H1 (cell line): ENCODE measurements at regions not wholly inside any gene's neighbourhood (a gene's known extent, or its start where the extent isn't known, plus 50 kb on each side); places are given as distances from the start of the nearest gene placed in this dataset.

Source experiments
- CTCF ChIA-PET: fragments of 300-600 bp; sonication (Branson Sonifier 250); formaldehyde crosslinking; loops from one replicate; lab custom pipeline; 2021; ENCODE audit not compliant: partially characterized antibody; lab: Charles Lee
- POLR2A ChIA-PET: fragments of 300-600 bp; sonication (Branson Sonifier 250); formaldehyde crosslinking; loops from one replicate; lab custom pipeline; 2021; ENCODE audit warnings: inconsistent platforms; ENCODE audit not compliant: partially characterized antibody; lab: Charles Lee
- DNase-seq, 2 experiments: peaks; one replicate each; pipeline versions ENCODE4 v3.0.0 to v3.0.0-alpha.2; 2010 to 2022; ENCODE audit warnings: low spot score in 2 of 2, low read depth in 1 of 2, mixed read lengths in 1 of 2
- FAIRE-seq: peaks from 2 replicates; lab custom pipeline; 2011; peaks lifted over from hg19 to GRCh38; lab: Jason Lieb, UNC
- H2AFZ ChIP-seq: 2 replicates; pipeline ENCODE4 v1.8.1; 2012; ENCODE audit warnings: low read length, inconsistent platforms
- H2AK5ac ChIP-seq: 2 replicates; pipeline ENCODE4 v1.6.1; 2013; ENCODE audit warnings: low read depth, low read length
- H2BK120ac ChIP-seq: replicated peaks from 2 replicates; pipeline ENCODE3; 2013; ENCODE audit warnings: low read depth, low read length, inconsistent platforms
- H2BK12ac ChIP-seq: 2 replicates; pipeline ENCODE4 v1.6.1; 2013; ENCODE audit warnings: low read depth, low read length
- H2BK15ac ChIP-seq: 2 replicates; pipeline ENCODE4 v1.6.1; 2013; ENCODE audit warnings: low read length
- H2BK20ac ChIP-seq: 2 replicates; pipeline ENCODE4 v1.6.1; 2013; ENCODE audit warnings: low read length
- H2BK5ac ChIP-seq: 2 replicates; pipeline ENCODE4 v1.6.1; 2013; ENCODE audit warnings: low read depth, low read length
- H3K14ac ChIP-seq: 2 replicates; pipeline ENCODE4 v1.6.1; 2013; ENCODE audit warnings: inconsistent platforms; ENCODE audit not compliant: insufficient read length
- H3K18ac ChIP-seq: 2 replicates; pipeline ENCODE4 v1.6.1; 2013; ENCODE audit warnings: low read length; ENCODE audit errors: extremely low read depth
- H3K23ac ChIP-seq: 2 replicates; pipeline ENCODE4 v1.6.1; 2013; ENCODE audit warnings: inconsistent platforms; ENCODE audit not compliant: insufficient read length
- H3K23me2 ChIP-seq: 2 replicates; pipeline ENCODE4 v1.6.1; 2013; ENCODE audit warnings: low read depth, low read length
- H3K27ac ChIP-seq: 2 replicates; pipeline ENCODE4 v1.6.1; 2011; ENCODE audit warnings: low read depth, low read length, inconsistent platforms
- H3K27me3 ChIP-seq, 4 experiments: replicated peaks in 1 of 4; 1 replicate in 1 of 4; 2 replicates in 3 of 4; pipeline versions ENCODE4 v1.6.1 to v1.8.1; 2011 to 2013; ENCODE audit warnings: low read length in 3 of 4, mild to moderate bottlenecking in 3 of 4, inconsistent platforms in 2 of 4, mixed read lengths in 2 of 4, moderate library complexity in 1 of 4; ENCODE audit not compliant: control insufficient read depth in 3 of 4, insufficient read depth in 3 of 4; ENCODE audit errors: extremely low read depth in 1 of 4
- H3K36me3 ChIP-seq, 4 experiments: 2 replicates each; pipeline versions ENCODE4 v1.6.1 to v1.8.1; 2011 to 2013; ENCODE audit warnings: mild to moderate bottlenecking in 4 of 4, low read length in 3 of 4, moderate library complexity in 2 of 4, control low read depth in 1 of 4, inconsistent platforms in 1 of 4; ENCODE audit not compliant: insufficient read depth in 4 of 4, control insufficient read depth in 2 of 4
- H3K4ac ChIP-seq: replicated peaks from 2 replicates; pipeline ENCODE3; 2013; ENCODE audit warnings: low read length, low read depth, mixed read lengths, inconsistent platforms; ENCODE audit not compliant: insufficient read length
- H3K4me1 ChIP-seq, 4 experiments: replicated peaks in 1 of 4; 1 replicate in 1 of 4; 2 replicates in 3 of 4; pipeline versions ENCODE4 v1.6.1 to v1.8.1; 2011 to 2013; ENCODE audit warnings: low read length in 3 of 4, inconsistent platforms in 2 of 4, mixed read lengths in 1 of 4; ENCODE audit not compliant: insufficient read depth in 4 of 4, control insufficient read depth in 3 of 4
- H3K4me2 ChIP-seq, 2 experiments: 2 replicates each; pipeline versions ENCODE4 v1.6.1 to v1.8.1; 2011 to 2013; ENCODE audit warnings: low read depth in 2 of 2, low read length in 2 of 2, control low read depth in 1 of 2, inconsistent platforms in 1 of 2, mild to moderate bottlenecking in 1 of 2; ENCODE audit not compliant: insufficient read depth in 1 of 2
- H3K4me3 ChIP-seq, 4 experiments: fragments of 200-600, 300-600 bp in 1 of 4; sonication (generic), shearing (Covaris generic), sonication (Bioruptor Twin) in 1 of 4; 2 replicates each; pipeline versions ENCODE4 v1.5.1 to v1.8.1; 2011 to 2016; ENCODE audit warnings: low read length in 4 of 4, low read depth in 3 of 4, control low read depth in 2 of 4, inconsistent platforms in 2 of 4, mild to moderate bottlenecking in 2 of 4, mixed read lengths in 1 of 4, moderate library complexity in 1 of 4; ENCODE audit not compliant: insufficient read depth in 2 of 4; ENCODE audit errors: extremely low read depth in 1 of 4
- H3K56ac ChIP-seq: replicated peaks from 2 replicates; pipeline ENCODE3; 2013; ENCODE audit warnings: low read depth, mild to moderate bottlenecking, mixed read lengths, low read length, inconsistent platforms; ENCODE audit not compliant: insufficient read length
- H3K79me1 ChIP-seq: 2 replicates; pipeline ENCODE4 v1.6.1; 2013; ENCODE audit warnings: low read depth, low read length, control low read depth
- H3K79me2 ChIP-seq, 2 experiments: 2 replicates each; pipeline versions ENCODE4 v1.6.1 to v1.8.1; 2012 to 2013; ENCODE audit warnings: low read length in 2 of 2, mild to moderate bottlenecking in 2 of 2, inconsistent platforms in 1 of 2; ENCODE audit not compliant: insufficient read depth in 2 of 2, control insufficient read depth in 1 of 2
- H3K9ac ChIP-seq, 4 experiments: replicated peaks in 1 of 4; 1 replicate in 1 of 4; 2 replicates in 3 of 4; pipeline versions ENCODE4 v1.6.1 to v1.8.1; 2011 to 2013; ENCODE audit warnings: low read depth in 3 of 4, low read length in 3 of 4, control low read depth in 2 of 4, mild to moderate bottlenecking in 2 of 4, moderate library complexity in 2 of 4, inconsistent platforms in 1 of 4; ENCODE audit errors: extremely low read depth in 1 of 4
- H3K9me3 ChIP-seq, 2 experiments: 2 replicates each; pipeline versions ENCODE4 v1.6.1 to v1.8.1; 2012 to 2013; ENCODE audit warnings: mild to moderate bottlenecking in 2 of 2, moderate library complexity in 2 of 2, control low read depth in 1 of 2, inconsistent platforms in 1 of 2, low read depth in 1 of 2, low read length in 1 of 2, mixed read lengths in 1 of 2; ENCODE audit not compliant: insufficient read depth in 2 of 2
- H4K20me1 ChIP-seq, 2 experiments: replicated peaks in 1 of 2; 2 replicates each; pipeline versions ENCODE3 to v1.8.1; 2011 to 2013; ENCODE audit warnings: inconsistent platforms in 2 of 2, low read length in 2 of 2, mild to moderate bottlenecking in 1 of 2; ENCODE audit not compliant: insufficient read depth in 2 of 2, control insufficient read depth in 1 of 2
- H4K5ac ChIP-seq: 2 replicates; pipeline ENCODE4 v1.6.1; 2013; ENCODE audit warnings: low read length, low read depth, mixed read lengths, inconsistent platforms; ENCODE audit not compliant: insufficient read length
- H4K8ac ChIP-seq: 2 replicates; pipeline ENCODE4 v1.8.0; 2013; ENCODE audit warnings: mild to moderate bottlenecking, moderate library complexity, low read length, inconsistent platforms; ENCODE audit not compliant: insufficient read depth; ENCODE audit errors: extremely low read depth
- H4K91ac ChIP-seq: replicated peaks from 2 replicates; pipeline ENCODE3; 2013; ENCODE audit warnings: low read length, mixed read lengths, inconsistent platforms; ENCODE audit not compliant: insufficient read length
- ATF2 ChIP-seq: IDR thresholded peaks from 2 replicates; pipeline ENCODE4 v1.6.1; 2012; ENCODE audit warnings: low read length, inconsistent platforms
- WGBS, 2 experiments: shearing (Covaris generic) in 1 of 2; methylation state at CpG; one replicate each; pipeline versions ENCODE4 v1.1.6 to v1.1.7; 2013 to 2015; ENCODE audit warnings: low lambda C conversion rate in 2 of 2, mixed read lengths in 2 of 2, inconsistent platforms in 1 of 2, low coverage in 1 of 2, missing lambda C conversion rate in 1 of 2; ENCODE audit not compliant: insufficient replicate concordance in 2 of 2, insufficient coverage in 1 of 2, insufficient read length in 1 of 2; ENCODE audit errors: extremely low coverage in 1 of 2, missing lambda C conversion rate in 1 of 2; 5-methylcytosine and 5-hydroxymethylcytosine counted together

GRCh38 chr13:59236309-59236919 lies 927.3 kb downstream of the DIAPH3 start:
- Histone ChIP-seq H4K20me1 (no peaks in the 10 kb centered on the region), H3K4me1 (no peaks in the 10 kb centered on the region), H2BK5ac (no peak overlapping the region), H4K91ac (no peak overlapping the region), H3K27ac (no peak overlapping the region), H2AFZ (no peak overlapping the region), H4K5ac (no peak overlapping the region), H2AK5ac (no peak overlapping the region), H3K9ac (no peak overlapping the region), H3K79me1 (no peaks in the 10 kb centered on the region), H3K14ac (no peak overlapping the region), H3K18ac (no peak overlapping the region), H2BK120ac (no peak overlapping the region), H3K36me3 (no peaks in the 10 kb centered on the region), H3K79me2 (no peaks in the 10 kb centered on the region), H3K4ac (no peak overlapping the region), H3K4me3 (no peak overlapping the region), H2BK15ac (no peak overlapping the region), H4K8ac (no peak overlapping the region)
- DNase-seq (no peak), FAIRE-seq (no peak)
- CTCF ChIA-PET: interaction anchor here (1.2 kb wide), 1 partner anchor 25 kb away, joined by 3 read pairs; no protein-coding TSS in a partner anchor
- WGBS, 2 experiments: 89% methylated on average over 5 of the region's 5 CpGs; no CpG with 5 or more reads in 1 of the 2 experiments
- no peak for TF ChIP-seq ATF2
- TF ChIP-seq, all 59 proteins: peak for 0
- H3K23me2 ChIP-seq: no peaks in the 10 kb centered on the region
- no peak overlapping the region for H2BK20ac ChIP-seq
- POLR2A ChIA-PET: no interaction called here
- no peak overlapping the region for H3K4me2 ChIP-seq
- no peaks in the 10 kb centered on the region for H3K27me3 ChIP-seq
- H3K9me3 ChIP-seq: no peaks in the 10 kb centered on the region
- no peak overlapping the region for H3K56ac ChIP-seq
- H3K23ac ChIP-seq: no peak overlapping the region
- no peak overlapping the region for H2BK12ac ChIP-seq
